Anterior cingulate cortex (tissue), 58 donors: ENCODE measurements at regions not wholly inside any gene's neighbourhood (a gene's known extent, or its start where the extent isn't known, plus 50 kb on each side); places are given as distances from the start of the nearest gene placed in this dataset.

Experiments
- DNase-seq, 58 donors: peaks; one replicate each; lab custom pipeline; 2025; lab: John Stamatoyannopoulos, UW

DNA sequence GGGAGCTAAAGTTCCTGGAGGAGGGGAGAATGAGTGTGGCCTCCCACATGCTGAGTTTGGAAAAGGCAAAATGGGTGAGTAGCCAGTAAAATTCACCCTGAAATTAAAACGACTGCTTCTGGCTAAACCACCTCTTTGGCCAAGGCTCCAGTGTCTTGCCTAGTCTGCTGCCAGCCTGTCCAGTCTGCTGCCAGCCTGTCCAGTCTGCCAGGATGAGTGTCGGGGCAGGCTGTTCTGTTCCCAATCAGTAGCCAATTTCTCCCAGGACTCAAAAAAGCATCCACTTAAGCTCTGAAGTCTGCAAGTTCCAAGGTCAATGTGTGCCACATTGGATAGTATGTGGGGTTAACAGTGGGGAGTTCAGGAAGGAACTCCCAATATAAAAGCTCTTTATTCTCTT lies 134.6 kb upstream of the KLHL29 start:
- DNase-seq: peak in 39 of 58 donors; percentile 3 to 86 (median 39)

DNA sequence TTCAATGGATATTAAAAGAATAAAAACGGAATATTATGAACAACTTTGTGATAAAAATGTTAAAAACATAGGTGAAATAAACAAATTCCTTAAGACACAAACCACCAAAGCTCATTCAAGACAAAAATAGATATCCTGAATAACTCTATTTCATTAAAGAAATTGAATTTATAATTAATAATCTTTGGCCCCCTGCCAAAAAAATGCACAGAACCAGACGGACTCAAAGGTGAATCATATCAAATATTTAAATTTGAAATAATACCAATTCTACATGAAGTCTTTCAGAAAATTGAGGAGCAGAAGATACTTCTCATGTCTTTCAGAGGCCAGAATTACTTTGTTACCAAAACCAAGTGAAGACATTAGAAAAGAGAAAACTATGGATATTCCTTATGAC lies 128.3 kb upstream of the KLHL29 start:
- DNase-seq: no peak

DNA sequence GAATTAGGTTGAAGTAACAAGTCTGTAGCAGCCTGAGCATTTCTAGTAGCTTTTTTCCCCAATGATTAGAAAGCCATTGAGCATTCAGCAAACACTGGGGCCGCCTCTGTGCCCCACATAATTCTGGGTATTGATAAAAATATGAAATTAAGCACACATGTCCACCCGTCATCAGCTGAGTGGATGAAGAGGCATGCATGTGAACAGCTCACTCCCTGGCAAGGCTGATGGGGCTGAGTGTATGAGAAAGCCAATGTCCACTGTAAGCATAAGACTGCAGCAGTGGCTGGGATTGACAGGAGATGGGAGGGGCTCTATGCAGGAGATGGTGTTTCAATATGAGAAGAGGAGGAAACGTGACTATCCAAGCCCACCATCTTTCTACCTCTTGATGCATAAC lies 124.4 kb upstream of the KLHL29 start:
- no peak for DNase-seq

DNA sequence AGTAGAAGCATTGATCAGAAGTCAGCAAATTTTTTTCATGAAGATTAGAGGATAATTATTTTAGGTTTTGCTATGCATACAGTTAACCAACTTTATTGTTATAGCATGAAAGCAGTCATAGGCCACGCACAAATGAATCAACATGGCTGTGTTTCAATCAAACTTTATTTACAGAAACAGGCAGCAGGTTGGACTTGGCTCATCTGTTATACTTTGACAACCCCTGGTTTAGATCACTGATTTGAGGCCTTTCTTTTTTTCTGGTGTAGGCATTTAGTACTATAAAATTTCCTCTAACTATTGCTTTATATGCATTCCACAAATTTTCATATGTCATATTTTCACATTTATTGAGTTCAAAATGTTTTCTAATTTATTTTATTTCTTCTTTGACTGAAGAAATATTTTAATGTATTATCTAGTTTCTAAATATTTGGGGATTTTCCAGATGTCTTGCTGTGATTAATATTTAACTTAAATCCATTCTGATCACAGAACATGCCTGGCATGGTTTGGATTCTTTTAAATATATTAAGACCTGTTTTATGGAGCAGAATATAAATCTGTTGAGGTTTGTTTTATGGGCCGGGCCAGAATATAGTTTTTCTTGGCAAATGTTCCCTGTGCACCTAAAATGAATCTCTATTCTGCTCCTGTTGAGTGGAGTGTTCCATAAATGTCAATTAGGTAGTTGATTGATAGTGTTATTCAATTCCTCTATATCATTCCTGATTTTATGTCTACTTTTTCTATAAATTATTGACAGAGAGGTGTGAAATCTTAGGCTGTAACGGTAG lies 116.3 kb upstream of the KLHL29 start:
- no peak for DNase-seq

DNA sequence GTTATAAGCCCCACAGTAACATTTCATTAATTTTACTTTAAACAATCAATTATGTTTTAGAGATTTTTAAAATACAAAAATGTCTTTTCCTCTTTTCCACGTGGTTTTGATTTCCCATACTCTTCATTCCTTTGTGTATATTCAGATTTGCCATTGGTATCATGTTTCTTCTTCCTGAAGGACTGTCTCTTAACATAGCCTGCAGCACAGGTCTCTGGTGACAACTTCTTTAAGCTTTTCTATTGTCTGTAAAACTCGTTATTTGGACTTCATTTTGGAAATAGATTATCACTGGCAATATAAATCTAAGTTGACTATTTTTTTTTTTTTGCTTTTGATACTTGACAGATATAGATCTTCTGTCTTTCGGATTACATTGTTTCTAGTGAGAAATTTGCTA lies 115.2 kb upstream of the KLHL29 start:
- DNase-seq: no peak

DNA sequence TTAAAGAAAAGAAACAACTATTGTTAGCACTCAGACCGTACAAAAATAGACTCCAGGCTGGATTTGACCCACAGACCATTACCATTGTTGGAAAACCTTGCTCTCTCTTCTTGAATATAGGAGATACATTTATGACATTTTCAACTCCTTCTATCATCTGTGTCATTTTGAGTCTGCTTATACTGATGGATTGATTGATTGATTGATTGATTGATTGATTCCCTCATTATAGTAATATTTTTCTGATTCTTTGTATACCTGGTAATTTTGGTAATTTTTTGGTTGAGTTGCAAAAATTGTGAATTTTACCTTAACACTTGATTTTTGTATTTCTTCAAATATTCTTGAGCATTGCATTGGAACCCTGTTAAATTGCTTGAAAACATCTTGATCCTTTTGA lies 114.2 kb upstream of the KLHL29 start:
- no peak for DNase-seq

DNA sequence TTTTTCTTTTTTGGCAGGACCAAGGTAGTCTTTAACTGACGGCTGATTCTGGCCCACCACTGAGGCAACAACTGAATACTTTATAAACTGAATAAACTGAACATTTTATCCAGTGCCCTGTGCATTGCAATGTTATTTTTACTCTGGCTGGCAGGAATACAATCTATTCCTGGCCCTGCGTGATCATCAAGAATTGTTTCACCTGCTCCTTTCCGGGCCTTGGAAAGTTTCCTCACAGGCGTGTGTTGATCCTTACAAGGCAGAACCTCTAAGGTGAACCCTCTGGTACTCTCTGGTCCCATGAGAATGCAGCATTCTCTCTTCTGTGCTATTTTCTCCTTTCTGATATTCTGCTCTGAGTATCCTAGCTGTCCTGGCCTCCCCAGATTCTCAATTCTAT lies 113.7 kb upstream of the KLHL29 start:
- DNase-seq: no peak

DNA sequence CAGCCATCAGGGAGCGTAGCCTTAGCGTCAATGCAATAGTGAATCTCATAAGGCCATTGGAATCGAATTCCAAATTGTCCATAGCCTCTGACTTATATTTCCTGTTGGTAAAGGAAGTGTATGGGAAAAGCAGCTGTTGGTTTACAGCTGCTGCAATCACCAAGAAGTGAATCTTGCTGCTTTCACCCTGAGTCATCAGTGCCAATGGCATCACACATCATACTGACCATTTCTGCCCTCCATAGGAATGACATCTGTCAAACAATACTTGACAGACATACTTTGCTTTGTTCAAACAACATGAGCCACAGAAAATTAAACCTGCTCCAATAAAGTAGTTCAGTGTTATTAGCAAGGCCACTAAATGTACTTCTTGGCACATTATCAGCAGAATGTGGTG lies 111.2 kb upstream of the KLHL29 start:
- no peak for DNase-seq

DNA sequence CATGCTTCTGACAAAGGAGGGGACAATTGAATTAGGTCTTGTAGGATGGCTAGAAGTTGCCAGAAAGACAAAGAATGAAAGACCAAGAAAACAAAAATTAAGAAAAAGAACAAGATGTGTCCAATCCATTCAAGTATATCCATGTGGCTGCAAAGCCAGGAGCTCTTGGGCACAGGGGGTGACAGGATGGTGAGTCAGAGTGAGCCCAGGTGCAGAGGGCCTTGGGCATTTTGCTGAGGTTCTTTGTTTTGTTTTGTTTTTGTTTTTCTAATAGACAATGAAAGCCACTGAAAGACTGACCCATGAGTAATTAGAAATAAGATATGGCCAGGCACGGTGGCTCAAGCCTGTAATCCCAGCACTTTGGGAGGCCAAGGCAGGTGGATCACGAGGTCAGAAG lies 104.6 kb upstream of the KLHL29 start:
- DNase-seq: no peak

DNA sequence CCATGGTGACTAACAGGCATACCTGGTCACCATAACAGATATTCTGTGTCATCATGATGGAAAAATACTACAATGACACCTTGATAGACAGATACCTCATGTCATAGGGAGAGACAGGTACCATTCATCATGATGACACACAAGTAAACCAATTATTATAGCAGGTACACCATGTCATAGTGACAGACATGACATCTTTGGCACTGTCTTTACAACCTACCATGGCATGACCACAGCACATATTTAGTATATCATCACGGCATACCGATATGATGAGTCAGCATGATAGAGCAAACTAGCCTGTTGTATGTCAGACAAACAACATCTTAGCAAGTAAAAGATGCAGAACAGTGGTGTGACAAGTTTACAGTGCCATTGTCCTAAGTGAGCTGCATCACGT lies 101.3 kb upstream of the KLHL29 start:
- DNase-seq: no peak

DNA sequence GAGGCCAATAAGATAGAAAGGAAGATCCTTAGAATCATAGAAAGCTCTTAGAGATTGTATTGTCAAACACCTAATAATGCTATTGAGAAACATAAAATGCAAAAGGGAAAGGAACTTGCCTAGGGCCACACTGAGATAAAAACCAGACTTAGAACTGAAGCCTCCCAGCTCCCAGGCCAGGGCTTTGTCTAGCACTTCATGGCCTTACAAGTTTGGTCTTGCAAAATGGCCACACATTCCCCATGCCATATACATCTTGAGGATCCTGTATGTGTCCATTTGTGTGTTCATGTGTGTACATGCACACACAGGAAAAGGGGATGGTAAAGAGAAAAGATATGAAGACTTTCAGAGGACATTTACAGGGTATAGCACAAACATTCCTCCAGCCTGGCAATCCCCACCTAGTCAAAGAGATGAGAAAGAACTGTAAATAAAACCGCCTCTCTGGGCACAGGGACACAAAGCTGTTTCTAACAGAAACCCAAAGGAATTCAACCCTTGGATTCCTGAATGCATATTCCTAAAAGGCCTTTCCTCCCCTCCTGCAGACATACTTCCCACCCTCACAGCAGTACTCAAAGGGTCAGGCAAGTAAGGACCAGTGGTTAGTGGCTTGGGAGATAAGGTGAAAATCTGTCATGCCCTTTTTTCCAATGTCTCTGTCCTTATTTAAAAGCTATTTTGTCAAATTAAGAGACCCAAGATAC lies 99.7 kb upstream of the KLHL29 start:
- DNase-seq: no peak

DNA sequence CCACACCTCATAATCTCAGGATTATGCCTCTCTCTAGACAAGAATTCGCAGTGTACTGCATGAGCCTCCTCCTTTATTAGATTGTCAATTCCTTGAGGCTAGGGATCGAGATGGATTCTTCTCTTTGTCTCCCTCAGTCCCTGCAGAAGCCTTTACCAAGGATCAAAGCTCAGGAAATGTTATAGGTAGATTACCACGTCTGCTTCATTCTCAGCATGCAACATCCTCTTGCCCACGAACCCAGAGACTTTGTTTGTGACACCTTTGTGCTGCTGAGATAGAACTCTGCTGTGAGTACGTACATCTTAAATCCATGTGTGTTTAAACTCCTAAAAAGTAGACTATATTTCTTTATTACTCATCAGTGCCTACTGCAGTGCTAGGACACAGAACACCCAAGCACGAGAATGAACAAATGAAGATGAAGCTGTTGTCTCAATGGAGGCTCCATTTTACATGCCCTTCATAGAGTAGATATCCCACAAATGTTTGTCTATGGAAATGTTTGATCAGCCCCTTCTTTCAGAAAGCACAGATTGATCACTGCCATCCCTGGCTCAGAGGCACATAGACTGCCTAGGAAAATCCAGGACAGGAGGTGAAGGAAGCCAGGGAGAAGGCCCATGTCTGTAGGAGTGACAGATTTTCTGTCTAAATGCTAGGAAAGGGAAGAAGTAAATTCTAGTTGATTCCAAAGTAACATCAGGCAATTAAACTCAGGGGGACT lies 98.8 kb upstream of the KLHL29 start:
- DNase-seq: no peak

DNA sequence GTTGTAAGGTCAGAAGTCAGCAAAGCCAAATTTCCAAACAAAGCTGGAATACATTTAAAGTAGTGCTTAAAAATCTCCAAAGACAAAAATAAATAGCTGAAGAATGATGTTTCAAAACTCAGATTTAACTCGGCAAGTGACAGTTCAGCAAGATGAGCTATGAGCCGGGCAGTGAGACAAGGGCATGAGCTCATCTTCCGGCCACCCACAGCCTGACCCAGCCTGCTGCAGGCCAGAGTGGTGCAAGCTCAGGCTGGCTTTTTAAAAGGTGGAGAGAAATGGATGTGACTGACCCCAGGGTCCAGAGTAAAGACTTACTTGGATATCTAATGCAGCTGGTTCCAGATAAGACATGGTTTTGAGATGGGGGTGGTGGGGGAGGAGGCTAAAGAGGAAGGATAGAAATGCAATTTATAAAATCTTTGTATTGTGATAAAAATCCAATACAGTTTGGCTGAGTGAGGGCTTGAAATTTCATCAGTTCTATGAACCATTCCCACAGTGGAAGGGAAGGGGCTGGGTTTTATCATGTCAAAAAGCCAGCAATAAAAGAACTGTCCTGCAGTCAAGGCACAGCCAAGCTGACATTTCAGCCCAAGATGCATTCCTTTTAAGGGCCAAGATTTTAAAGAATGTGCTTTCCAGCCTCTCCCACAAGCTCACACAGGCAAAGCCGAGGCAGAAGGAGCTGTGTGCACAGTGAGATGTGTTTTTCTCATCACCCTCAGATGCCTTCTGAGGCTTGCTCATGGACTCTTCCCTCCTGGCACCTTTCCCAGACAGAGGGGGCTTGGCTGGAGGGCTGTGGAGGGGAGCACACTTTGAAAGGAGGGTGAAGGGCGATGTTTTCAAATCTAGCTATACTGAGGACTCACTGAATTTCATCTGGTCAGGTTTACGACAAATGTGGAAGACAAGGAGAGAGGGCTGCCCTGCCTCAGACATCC lies 97.9 kb upstream of the KLHL29 start:
- DNase-seq: peak in 5 of 58 donors; percentile 0 to 4 (median 1)

DNA sequence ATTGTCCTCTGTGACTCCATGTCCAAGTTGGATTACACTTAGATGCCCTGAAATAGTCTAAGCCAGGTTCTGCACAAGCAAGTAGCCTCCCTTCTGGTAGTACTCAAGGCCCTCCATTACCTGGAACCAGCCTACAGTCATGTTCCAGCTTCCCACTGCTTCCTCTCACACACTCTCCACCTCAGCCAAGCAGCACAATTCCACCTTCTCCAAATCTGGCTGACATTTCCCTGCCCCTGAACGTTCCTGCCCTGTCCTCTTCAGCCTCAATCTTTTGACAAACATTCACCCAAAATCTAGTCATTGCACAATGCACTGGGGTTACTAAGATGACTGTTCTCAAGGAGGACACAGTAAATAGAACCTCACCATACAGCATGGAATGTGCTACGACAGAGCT lies 95.3 kb upstream of the KLHL29 start:
- no peak for DNase-seq

DNA sequence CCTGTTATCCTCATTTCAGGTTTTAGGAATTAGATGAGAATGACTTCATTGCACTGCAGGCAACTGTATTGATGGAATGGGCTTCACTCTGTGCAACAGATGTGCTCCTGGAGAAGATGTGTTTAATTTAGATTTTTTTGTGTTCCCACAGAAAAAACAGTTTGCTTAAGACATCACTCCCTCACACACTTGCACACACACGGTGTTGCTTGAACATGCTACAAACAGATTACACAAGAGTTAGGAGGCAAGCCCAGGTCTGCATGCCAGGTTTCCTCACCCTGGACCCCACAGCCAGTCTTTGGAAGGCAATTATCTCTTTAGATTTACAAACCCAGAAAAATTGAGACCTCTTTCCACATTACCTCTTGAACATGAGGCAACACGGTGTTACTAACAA lies 93.7 kb upstream of the KLHL29 start:
- DNase-seq: no peak

DNA sequence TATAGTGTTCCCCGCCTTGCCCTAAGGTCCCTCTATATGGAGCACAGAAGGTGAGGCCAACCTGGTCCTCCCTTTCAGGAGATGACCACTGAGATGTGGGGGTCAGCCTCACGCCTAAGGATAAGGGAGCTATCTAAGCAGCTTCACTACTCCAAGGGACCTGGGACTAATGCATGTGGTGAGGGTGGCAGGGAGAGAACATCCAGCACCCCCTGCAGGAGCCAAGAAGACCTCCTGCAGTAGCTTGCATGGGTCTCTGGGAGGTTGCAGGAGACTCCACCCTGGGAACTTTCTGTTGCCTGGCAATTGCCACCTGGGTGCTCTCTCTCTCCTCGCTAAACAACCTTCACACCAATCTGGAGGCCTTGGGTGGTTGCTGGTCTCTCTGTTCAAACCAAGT lies 93.0 kb upstream of the KLHL29 start:
- DNase-seq: no peak

DNA sequence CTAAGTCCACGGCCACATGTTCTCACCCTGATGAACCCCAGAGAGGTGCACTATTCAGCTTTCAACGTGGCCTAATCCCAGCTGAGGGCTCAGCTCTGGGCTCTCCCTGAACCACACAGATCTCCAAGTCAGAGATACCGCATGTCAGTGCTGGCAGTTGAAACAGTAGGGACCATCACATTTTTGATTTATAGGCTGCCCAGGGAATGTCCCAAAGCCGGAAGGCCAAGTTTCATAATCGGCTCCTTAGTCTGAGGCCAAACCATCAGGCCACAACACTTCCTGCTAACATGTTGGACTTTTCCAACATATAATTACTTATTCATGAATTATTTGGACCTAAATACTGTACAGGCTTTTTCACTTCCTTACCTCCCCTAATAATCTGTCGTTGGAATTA lies 91.9 kb upstream of the KLHL29 start:
- no peak for DNase-seq

DNA sequence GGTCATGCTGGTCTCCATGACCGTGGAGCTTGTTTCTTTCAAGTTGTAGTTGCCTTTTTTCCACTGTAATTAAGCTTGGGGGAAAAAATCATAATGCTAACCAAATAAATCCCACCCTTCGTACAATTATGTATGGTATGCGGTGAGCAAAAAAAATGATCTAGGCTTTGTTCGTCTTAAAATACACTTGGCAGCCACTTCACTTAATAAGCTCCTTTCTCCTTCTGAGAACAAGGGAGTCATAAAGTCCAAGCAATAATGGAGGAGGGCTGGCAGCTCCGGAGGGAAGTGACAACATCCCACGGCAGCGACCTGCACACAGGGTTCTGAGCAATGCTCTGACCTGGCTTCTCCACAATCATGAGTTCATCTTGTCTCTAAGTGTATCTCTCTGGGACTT lies 91.2 kb upstream of the KLHL29 start:
- DNase-seq: no peak

DNA sequence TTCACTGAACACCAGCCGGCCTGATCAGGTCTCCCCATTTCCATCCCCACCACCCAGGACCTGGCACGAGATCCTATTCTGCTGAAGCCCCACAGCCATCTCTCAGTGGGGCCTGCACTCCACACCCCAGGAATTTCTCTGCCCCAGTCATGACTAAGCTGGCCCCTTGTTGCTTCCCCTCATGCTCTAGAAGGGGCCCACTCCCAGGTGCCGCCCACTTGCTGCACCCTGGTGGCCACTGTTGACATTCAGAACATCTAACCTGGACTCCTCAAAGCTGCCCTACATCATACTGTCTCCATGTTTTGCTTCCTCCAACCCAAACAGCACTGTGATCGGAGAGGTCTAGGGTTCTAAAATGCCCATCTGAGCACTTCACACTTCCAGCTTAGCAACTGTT lies 90.7 kb upstream of the KLHL29 start:
- DNase-seq: no peak

DNA sequence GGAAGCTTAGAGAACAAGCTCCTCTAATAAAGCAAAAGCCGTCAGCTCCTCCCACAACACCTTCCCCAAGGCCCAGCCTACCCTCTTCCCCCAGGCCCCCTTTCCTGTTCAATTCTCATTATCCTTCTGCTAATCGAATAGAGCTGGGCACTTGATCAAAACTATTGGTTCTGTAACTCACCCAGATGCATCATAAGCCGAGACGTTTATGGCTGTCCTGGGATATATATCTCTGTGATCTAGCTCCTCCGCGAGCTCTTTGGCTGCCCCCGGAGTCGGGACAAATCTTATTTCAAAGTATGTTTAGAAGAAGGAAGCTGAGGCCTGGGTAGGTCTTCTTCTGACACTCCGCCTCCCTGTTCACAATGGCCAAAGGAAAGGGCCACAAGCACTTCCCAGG lies 88.3 kb upstream of the KLHL29 start:
- DNase-seq: no peak
